HepG2 (cell line): ENCODE measurements at regions not wholly inside any gene's neighbourhood (a gene's known extent, or its start where the extent isn't known, plus 50 kb on each side); places are given as distances from the start of the nearest gene placed in this dataset.

ENCODE experiments used
- ATAC-seq: fragments of 200-7000 bp; cut with Tn5 transposase; 3 replicates; pipeline ENCODE4 v1.9.1; 2020; ENCODE audit warnings: mild to moderate bottlenecking, moderate library complexity
- BruUV-seq: library from RNA; stranded (reverse); fragments of 400-500 nt; replicated peaks from 2 replicates; lab custom pipeline; 2021; lab: Mats Ljungman, UMichigan
- CTCF ChIA-PET: fragments of 300-600 bp; formaldehyde crosslinking; extraction: SDS; loops from one replicate; lab custom pipeline; 2021; ENCODE audit warnings: low total read pairs, inconsistent platforms, low intra/inter-chr PET ratio; lab: Yijun Ruan, JAX
- POLR2A ChIA-PET: fragments of 350-600 bp; sonication (Branson Sonifier 250); formaldehyde crosslinking; loops from one replicate; lab custom pipeline; 2020; ENCODE audit warnings: antibody characterized with exemption, inconsistent platforms; lab: Yijun Ruan, JAX
- DNase-seq: peaks from one replicate; pipeline ENCODE4 v3.0.0-alpha.2; 2015; ENCODE audit warnings: low spot score
- FAIRE-seq: peaks from 3 replicates; lab custom pipeline; 2011; peaks lifted over from hg19 to GRCh38; lab: Jason Lieb, UNC
- H2AFZ ChIP-seq: one replicate; pipeline ENCODE4 v1.6.1; 2011; ENCODE audit warnings: low read length, inconsistent platforms
- H3K27ac ChIP-seq: fragments of 300-600 bp; 3 replicates; pipeline ENCODE4 v1.8.0; 2011; ENCODE audit warnings: mixed run types, mild to moderate bottlenecking, mixed read lengths, low read length, inconsistent platforms; ENCODE audit not compliant: insufficient read depth; ENCODE audit errors: extremely low read length
- H3K27me3 ChIP-seq, 2 experiments: fragments of 200-600 bp in 1 of 2; 2 replicates in 1 of 2; 3 replicates in 1 of 2; pipeline versions ENCODE4 v1.6.0 to v1.8.0; 2011; ENCODE audit warnings: low read length in 2 of 2, mild to moderate bottlenecking in 2 of 2, moderate library complexity in 2 of 2, inconsistent platforms in 1 of 2; ENCODE audit not compliant: insufficient read depth in 2 of 2, control insufficient read depth in 1 of 2
- H3K36me3 ChIP-seq, 2 experiments: fragments of 200-600 bp in 1 of 2; replicated peaks in 1 of 2; 2 replicates in 1 of 2; 3 replicates in 1 of 2; pipeline versions ENCODE4 v1.5.1 to v1.8.0; 2011; ENCODE audit warnings: low read length in 2 of 2, inconsistent platforms in 1 of 2; ENCODE audit not compliant: insufficient read depth in 2 of 2, control insufficient read depth in 1 of 2
- H3K4me1 ChIP-seq: 2 replicates; pipeline ENCODE4 v1.5.1; 2012; ENCODE audit warnings: low read length, inconsistent platforms; ENCODE audit not compliant: insufficient read depth
- H3K4me2 ChIP-seq: 2 replicates; pipeline ENCODE4 v1.6.0; 2011; ENCODE audit warnings: low read depth, low read length, inconsistent platforms
- H3K4me3 ChIP-seq, 3 experiments: fragments of 200-600 bp in 1 of 3; sonication (generic), shearing (Covaris generic) in 1 of 3; replicated peaks in 1 of 3; 2 replicates each; pipeline ENCODE4 v1.5.1; 2011 to 2016; ENCODE audit warnings: low read length in 3 of 3, inconsistent platforms in 2 of 3, low read depth in 2 of 3, mild to moderate bottlenecking in 2 of 3, control low read depth in 1 of 3, mixed read lengths in 1 of 3; ENCODE audit not compliant: insufficient read depth in 1 of 3
- H3K79me2 ChIP-seq: one replicate; pipeline ENCODE4 v1.6.1; 2011; ENCODE audit warnings: low read length, inconsistent platforms; ENCODE audit not compliant: insufficient read depth
- H3K9ac ChIP-seq: 2 replicates; pipeline ENCODE4 v1.6.0; 2011; ENCODE audit warnings: mild to moderate bottlenecking, low read depth, low read length, inconsistent platforms; ENCODE audit not compliant: insufficient read depth
- H3K9me3 ChIP-seq: 2 replicates; pipeline ENCODE4 v1.5.1; 2012; ENCODE audit warnings: mild to moderate bottlenecking, low read length
- H4K20me1 ChIP-seq: 2 replicates; pipeline ENCODE4 v1.6.0; 2011; ENCODE audit warnings: inconsistent platforms, mild to moderate bottlenecking, low read length, moderate library complexity; ENCODE audit not compliant: insufficient read depth
- CREM ChIP-seq, 2 experiments: sonication (generic) in 1 of 2; formaldehyde crosslinking in 1 of 2; IDR thresholded peaks; 2 replicates each; pipeline versions ENCODE4 v1.4.0 to v1.6.1; 2016 to 2020; ENCODE audit warnings: antibody characterized with exemption in 1 of 2, mild to moderate bottlenecking in 1 of 2, missing genetic modification reagents in 1 of 2
- DRAP1 ChIP-seq: IDR thresholded peaks from 2 replicates; pipeline ENCODE4 v1.6.1; 2016; ENCODE audit warnings: missing genetic modification reagents, missing compliant biosample characterization
- ELF4 ChIP-seq: sonication (generic); formaldehyde crosslinking; IDR thresholded peaks from 2 replicates; pipeline ENCODE4 v1.5.0; 2020; ENCODE audit warnings: missing genetic modification reagents, mild to moderate bottlenecking, moderate library complexity, borderline replicate concordance
- ETV5 ChIP-seq: IDR thresholded peaks from 2 replicates; pipeline ENCODE4 v1.6.1; 2018; ENCODE audit warnings: missing biosample characterization, missing genetic modification reagents, inconsistent platforms, borderline replicate concordance
- FOXO1 ChIP-seq: sonication (generic); formaldehyde crosslinking; IDR thresholded peaks from 2 replicates; pipeline ENCODE4 v1.4.0; 2020; ENCODE audit warnings: missing genetic modification reagents
- GMEB1 ChIP-seq: sonication (generic); formaldehyde crosslinking; IDR thresholded peaks from 2 replicates; pipeline ENCODE4 v1.5.1; 2020; ENCODE audit warnings: missing genetic modification reagents, mild to moderate bottlenecking, borderline replicate concordance
- IKZF4 ChIP-seq: sonication (generic); formaldehyde crosslinking; IDR thresholded peaks from 2 replicates; pipeline ENCODE4 v1.5.1; 2020; ENCODE audit warnings: borderline replicate concordance, mild to moderate bottlenecking, low read depth, missing genetic modification reagents; ENCODE audit errors: not compliant biosample characterization
- NFYB ChIP-seq: sonication (generic); formaldehyde crosslinking; IDR thresholded peaks from 2 replicates; pipeline ENCODE4 v1.4.0; 2020; ENCODE audit warnings: missing genetic modification reagents
- SP140L ChIP-seq: sonication (generic); formaldehyde crosslinking; IDR thresholded peaks from 2 replicates; pipeline ENCODE4 v1.4.0; 2020; ENCODE audit warnings: missing genetic modification reagents, borderline replicate concordance
- ZBTB7A ChIP-seq: sonication (generic); formaldehyde crosslinking; IDR thresholded peaks from 2 replicates; pipeline ENCODE4 v1.8.0; 2022; ENCODE audit warnings: mild to moderate bottlenecking, missing genetic modification reagents
- ZFAT ChIP-seq: sonication (generic); formaldehyde crosslinking; conservative IDR thresholded peaks from 2 replicates; pipeline ENCODE4 v1.8.1; 2023; ENCODE audit warnings: missing genetic modification reagents, inconsistent platforms
- ZNF562 ChIP-seq: sonication (generic); formaldehyde crosslinking; IDR thresholded peaks from 2 replicates; pipeline ENCODE4 v1.8.0; 2022; ENCODE audit warnings: missing genetic modification reagents, borderline replicate concordance
- ZNF598 ChIP-seq: sonication (generic); formaldehyde crosslinking; IDR thresholded peaks from 2 replicates; pipeline ENCODE4 v1.5.1; 2020; ENCODE audit warnings: mild to moderate bottlenecking, missing genetic modification reagents, borderline replicate concordance
- ZNF773 ChIP-seq: sonication (generic); formaldehyde crosslinking; IDR thresholded peaks from 2 replicates; pipeline ENCODE4 v1.4.0; 2020; ENCODE audit warnings: missing genetic modification reagents, borderline replicate concordance
- WGBS: methylation state at CpG from one replicate; pipeline ENCODE4 v1.1.6; 2017; ENCODE audit warnings: low lambda C conversion rate; 5-methylcytosine and 5-hydroxymethylcytosine counted together
- in situ Hi-C: cut with HindIII; loops from 2 replicates; pipeline ENCODE4 v1.10.0; 2017; ENCODE audit warnings: low pct_unique_long_range_greater_than_20kb; ENCODE audit not compliant: extremely low pct_ligation_motif_present
- intact Hi-C: fragments of 100-400 bp; cut with micrococcal nuclease; formaldehyde crosslinking; loops from one replicate; pipeline ENCODE4 v1.10.0; 2022; ENCODE audit not compliant: unreplicated experiment
- TF ChIP-seq, protein P1 (sequence below): sonication (generic); formaldehyde crosslinking; IDR thresholded peaks from 2 replicates; pipeline ENCODE4 v1.9.0; 2021; ENCODE audit warnings: missing genetic modification reagents, borderline replicate concordance
- TF ChIP-seq, protein P2 (sequence below): IDR thresholded peaks from 2 replicates; pipeline ENCODE4 v1.6.1; 2012; ENCODE audit warnings: inconsistent platforms

GRCh38 chr1:232528472-232529089 is 101.4 kb downstream of the SIPA1L2 start:
- Histone ChIP-seq H3K9ac (no peak overlapping the region), H3K4me1 (no peaks in the 10 kb centered on the region), H3K4me3 (no peak overlapping the region), H4K20me1 (no peaks in the 10 kb centered on the region), H3K27me3 (no peaks in the 10 kb centered on the region; a peak in 1 of 5 replicates), H3K4me2 (no peak overlapping the region), H3K79me2 (no peaks in the 10 kb centered on the region), H3K36me3 (no peaks in the 10 kb centered on the region), H3K27ac (no peak overlapping the region), H2AFZ (no peak overlapping the region), H3K9me3 (no peaks in the 10 kb centered on the region)
- FAIRE-seq (no peak), DNase-seq (no peak), ATAC-seq (no peak)
- BruUV-seq, result no TSS peak
- POLR2A ChIA-PET, result no interaction called here
- CTCF ChIA-PET, result no interaction called here
- WGBS, result 8% methylated on average over 2 of the region's 2 CpGs
- intact Hi-C loops (no loop called here), in situ Hi-C loops (no loop called here)
- TF ChIP-seq SP140L (CRISPR knock-in tag), result no peak
- TF ChIP-seq IKZF4, result no peak
- TF ChIP-seq CREM (IDR thresholded peaks at IDR 0.05), result no peak
- no peak for TF ChIP-seq CREM (CRISPR knock-in tag; IDR thresholded peaks at IDR 0.05)
- no peak for TF ChIP-seq ZNF773
- TF ChIP-seq ELF4 (CRISPR knock-in tag), result no peak
- no peak for TF ChIP-seq ZBTB7A (CRISPR knock-in tag)
- no peak for TF ChIP-seq ZNF598 (CRISPR knock-in tag)
- no peak for TF ChIP-seq ETV5 (CRISPR knock-in tag)
- TF ChIP-seq ZFAT (CRISPR knock-in tag), result no peak
- no peak for TF ChIP-seq FOXO1 (CRISPR knock-in tag)
- TF ChIP-seq, protein P1, sequence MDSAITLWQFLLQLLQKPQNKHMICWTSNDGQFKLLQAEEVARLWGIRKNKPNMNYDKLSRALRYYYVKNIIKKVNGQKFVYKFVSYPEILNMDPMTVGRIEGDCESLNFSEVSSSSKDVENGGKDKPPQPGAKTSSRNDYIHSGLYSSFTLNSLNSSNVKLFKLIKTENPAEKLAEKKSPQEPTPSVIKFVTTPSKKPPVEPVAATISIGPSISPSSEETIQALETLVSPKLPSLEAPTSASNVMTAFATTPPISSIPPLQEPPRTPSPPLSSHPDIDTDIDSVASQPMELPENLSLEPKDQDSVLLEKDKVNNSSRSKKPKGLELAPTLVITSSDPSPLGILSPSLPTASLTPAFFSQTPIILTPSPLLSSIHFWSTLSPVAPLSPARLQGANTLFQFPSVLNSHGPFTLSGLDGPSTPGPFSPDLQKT (CRISPR knock-in tag), result no peak
- no peak for TF ChIP-seq DRAP1
- no peak for TF ChIP-seq ZNF562
- TF ChIP-seq, protein P2, sequence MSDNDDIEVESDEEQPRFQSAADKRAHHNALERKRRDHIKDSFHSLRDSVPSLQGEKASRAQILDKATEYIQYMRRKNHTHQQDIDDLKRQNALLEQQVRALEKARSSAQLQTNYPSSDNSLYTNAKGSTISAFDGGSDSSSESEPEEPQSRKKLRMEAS, result no peak
- no peak for TF ChIP-seq NFYB (CRISPR knock-in tag)
- TF ChIP-seq GMEB1 (CRISPR knock-in tag), result no peak
